ENCODE measurements at regions not wholly inside any gene's neighbourhood (a gene's known extent, or its start where the extent isn't known, plus 50 kb on each side); places are given as distances from the start of the nearest gene placed in this dataset.

DNA sequence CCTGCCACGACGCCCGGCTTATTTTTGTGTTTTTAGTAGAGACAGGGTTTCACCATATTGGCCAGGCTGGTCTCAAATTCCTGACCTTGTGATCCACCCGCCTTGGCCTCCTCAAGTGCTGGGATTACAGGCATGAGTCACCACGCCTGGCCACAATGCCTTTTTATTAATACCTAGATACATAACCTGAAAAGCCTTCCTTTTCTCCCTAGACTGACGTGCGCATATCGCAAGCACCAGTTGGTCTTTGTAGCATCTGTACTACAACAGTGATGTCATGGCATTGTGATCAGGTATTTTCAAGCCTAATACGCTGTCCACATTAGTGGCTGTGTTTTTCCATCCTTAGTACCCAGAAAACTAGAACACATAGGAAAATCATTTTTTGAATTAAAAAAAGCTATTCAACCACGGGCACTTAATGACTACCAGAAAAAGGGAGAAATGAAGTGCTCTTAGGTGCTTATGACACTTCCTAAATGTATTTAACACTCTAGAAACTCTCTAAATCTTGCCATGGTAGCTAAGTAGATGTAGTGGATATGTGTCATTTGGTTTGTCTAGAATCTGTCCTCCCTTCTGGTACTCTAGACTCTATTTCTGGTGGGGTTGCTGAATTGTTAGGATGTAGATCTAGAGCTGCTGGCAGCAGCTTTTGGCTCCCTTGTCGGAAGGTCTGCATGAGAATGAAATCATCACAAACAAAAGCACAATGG is 707.8 kb downstream of the STIM2 start:
- DNase-seq = no peak

DNA sequence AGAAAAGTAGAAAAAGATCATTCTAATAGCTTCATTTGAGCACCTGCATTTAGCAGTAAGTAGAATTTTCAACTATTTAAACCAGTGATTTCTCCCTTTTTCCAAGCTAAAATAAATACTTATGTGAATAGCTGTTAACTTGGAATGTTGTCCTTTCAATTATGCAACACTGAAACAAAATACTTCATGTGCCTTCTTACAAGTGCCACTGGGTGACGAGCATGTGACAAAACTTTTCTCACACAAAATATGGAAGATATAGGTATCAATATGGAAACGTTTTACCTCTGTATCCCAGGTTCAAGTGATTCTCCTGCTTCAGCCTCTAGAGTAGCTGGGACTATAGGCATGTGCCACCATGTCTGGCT is 708.3 kb downstream of the STIM2 start:
- no peak for DNase-seq

DNA sequence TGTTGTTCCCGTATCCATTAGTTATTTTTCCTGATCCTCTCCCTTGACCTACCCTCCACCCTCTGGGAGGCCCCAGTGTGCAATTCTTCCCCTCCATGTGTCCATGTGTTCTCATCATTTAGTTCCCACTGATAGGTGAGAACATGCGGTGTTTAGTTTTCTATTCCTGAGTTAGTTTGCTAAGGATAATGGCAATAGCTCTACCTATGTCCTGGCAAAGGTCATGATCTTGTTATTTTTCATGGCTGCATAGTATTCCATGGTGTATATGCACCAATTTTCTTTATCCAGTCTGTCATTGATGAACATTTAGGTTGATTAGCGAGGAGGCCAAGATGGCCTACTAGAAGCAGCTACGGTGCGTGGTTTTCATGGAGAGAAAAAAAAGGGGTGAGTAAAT is 714.1 kb downstream of the STIM2 start:
- no peak for DNase-seq

DNA sequence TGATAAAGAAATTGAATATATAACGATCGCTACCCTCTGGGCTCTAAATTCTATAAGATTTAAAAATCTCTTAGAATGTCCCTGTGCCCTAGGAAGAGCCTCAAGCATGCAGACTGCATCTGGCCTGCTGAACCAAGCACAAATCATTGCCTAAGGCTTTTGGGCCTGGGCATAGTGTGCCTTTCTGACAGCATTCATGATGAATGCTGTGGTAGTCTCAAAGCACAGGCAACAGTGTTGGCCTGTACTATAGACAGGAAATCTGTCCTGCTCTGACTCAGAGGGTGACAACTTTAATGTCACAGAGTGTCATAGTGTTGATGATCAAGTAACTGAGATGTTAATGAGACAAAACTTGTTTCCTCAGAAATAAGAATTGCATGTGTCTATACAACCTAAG is 717.3 kb downstream of the STIM2 start:
- DNase-seq = no peak

GRCh38 chr4:27592738-27593137 is 732.1 kb downstream of the STIM2 start:
- DNase-seq = no peak

DNA sequence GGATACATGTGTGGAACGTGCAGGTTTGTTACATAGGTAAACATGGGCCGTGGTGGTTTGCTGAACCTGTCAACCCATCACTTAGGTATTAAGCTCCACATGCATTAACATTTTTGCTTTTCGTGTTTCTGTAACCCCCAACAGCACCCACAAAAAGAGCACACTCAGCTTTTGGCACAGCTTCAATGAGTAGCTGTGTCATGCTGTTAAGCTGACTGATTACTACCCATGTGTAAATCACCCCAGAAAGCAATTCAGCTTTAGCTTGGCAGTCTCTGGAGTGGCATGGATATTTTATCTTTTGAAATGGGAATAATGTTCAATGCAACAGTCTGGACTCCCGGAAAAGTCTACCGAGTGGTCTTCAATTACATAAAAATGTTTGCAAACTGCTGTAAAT is 734.3 kb downstream of the STIM2 start:
- no peak for DNase-seq

DNA sequence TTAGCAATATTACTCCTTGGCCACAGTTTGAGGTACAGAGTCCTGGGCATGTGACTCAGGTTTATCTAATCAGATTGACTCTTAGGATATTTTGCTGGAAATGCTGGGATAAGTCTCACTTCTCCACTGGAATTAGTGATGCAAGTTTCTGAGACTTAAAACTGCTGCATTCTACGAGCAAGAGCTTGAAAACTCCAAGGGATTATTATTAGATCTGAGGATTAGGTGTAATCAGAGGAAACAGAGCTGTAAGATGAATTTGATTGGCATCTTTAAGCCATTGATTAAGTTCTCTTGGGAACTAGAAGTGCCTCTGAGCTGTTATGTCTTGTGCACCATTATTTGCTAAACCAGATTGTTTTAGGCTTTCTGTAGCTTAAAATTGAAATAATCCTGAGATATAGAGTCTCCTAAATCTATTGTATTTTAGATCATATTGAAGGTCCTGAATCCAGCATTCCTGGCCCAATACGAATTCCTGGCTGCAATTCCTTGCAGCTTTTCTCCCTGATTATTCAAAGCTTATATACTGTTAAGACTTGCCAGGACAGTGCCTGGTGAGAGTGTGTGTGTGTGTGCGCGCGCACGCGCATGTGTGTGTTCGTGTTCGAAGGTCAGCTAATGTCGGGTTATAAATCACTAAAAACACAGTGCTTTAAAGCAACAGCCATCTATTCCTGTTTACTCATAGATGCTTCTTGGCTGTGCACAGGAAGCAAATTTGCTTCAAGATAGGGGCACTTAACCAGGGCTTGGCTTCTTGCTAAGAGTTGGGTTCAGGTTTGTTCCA is 735.1 kb downstream of the STIM2 start:
- DNase-seq = no peak

DNA sequence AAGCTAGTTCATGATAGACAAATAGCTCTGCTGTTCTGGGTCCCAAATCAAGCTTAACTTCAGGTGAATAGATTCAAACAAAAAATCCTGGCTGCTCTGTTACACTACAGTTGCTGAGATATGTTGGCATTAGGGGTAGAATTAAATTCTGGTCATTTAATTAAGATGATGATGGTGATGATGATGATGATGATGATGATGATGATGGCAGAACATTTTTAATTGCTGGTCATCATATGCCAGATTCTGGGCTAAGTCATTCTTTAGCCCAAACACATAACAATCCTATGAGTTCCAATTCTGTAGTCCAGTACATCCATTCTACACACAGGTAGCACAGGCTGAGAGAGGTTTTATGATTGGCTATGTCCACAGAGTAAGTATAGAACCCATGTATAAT is 741.5 kb downstream of the STIM2 start:
- DNase-seq = no peak

GRCh38 chr4:27604692-27605091 is 744.1 kb downstream of the STIM2 start:
- no peak for DNase-seq

DNA sequence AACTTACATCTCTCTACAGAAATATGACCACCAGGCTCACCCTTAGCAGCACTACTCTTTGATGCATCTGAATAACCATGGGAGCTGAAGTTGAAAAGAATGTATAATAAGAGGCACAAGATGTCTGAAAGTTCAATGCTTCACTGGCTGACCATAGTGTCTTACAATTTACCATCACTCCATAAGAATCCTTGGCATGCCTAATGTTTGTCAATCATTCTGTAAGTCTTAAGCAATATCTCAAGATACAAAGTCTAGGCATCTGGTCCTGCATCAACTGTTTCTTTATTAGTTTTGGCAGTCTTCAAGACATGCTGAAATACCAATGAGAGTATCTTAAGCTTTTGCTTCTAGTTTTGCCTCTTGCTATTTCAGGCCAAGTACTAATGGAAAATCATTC is 755.5 kb downstream of the STIM2 start:
- DNase-seq = no peak

DNA sequence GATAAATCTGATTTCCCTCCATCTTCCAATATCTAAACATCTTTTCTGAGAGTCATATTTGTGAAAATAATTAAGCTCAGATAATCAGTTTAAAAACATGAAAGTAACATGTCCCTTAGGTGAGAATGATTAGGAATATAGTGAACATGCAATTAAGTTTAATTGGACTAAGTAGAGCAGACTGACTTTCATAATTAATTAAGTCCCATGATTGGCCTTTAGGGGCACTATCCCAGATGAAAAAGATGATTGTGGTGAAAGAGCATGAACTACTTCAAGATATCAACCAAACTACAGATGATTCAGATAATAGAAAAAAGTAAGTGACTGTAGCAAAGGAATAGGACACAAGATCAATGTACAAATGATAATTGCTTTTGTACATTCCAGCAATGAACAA is 758.8 kb downstream of the STIM2 start:
- DNase-seq = no peak

DNA sequence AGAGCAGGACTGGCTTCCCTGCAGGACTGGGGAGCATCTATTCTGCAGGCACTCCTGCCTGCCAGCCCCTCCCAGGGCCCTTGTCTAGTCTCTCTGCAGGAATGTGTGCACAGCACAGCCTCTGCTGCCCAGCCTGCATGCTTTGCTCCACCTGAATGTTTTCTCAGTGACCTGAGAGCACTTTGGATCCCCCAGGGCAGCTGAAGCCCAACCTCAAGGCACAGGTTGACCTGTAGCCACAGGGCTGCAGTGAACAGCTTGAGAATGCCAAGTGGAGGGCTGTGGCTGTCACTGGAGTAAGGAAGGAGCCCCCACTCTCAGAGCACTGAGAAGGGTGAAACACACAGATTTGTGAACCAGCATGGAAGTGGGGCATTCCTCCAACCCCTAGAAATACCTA is 760.2 kb downstream of the STIM2 start:
- DNase-seq = no peak

DNA sequence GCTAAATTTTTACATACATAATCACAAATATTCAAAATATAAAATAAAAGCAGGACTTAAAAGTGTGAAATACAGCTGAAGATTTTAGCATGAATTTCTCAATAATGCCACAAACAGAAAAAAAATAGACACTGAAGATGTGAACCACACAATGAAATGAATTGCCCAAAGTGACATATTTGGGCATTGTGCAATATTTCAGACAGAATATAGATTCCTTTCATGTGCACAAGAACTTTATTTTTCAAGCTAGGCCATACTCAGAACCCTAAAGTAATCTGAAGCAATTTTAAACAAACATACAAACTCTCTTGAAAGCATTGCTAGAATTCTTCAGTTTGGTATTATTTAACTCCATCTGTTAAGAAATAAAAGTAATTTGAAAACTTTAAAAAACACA is 764.1 kb downstream of the STIM2 start:
- DNase-seq = no peak

- no peak for DNase-seq
These were observed 768.0 kb downstream of the STIM2 start for GRCh38 chr4:27628609-27629008.

- no peak for DNase-seq
These were observed 769.0 kb downstream of the STIM2 start for GRCh38 chr4:27629532-27630225.

DNA sequence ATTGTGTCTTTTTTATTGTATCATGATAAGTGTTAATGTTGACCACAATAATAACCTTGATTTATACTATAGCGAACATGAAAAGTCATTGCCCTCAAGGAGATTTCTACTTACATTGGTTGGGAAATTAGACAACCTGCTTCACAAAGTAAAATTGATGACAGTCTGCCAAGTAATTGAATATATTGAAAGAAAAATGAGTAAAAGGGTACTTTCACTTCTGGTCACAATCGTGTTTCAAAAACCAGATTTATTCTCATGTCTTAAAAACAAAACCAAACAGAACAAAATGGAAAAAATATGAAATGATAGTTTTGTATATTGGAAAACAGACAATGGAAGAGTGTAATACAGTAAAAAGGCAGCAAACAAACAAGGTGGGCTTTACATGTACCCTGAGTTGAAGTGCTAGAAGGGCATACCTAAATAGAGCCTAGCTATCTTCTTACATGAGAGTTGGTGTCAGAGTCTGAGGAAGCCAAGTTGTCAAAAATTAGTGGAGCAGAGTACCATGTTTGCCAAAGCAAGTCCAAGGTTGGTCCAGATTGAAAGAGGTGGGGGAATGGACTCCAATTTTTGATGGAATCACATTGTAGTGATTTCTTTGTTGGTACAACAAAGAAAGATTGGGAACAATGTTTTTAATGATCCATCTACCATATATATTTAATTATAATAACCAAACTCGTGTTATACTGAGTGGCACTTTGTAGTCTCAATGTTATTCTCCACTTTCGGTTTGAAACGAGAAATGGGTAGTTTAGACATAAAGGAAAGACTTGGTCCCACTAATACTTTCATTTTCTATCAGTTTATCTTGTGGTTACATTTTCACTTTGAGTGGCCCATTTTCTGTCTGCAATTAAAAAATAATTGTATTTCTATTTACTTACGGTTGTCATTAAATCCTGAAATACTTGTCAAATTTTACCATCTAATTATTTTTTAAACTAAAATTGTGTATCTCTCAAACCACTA is 775.6 kb downstream of the STIM2 start:
- DNase-seq = no peak

GRCh38 chr4:27638163-27638915 is 777.7 kb downstream of the STIM2 start:
- no peak for DNase-seq

DNA sequence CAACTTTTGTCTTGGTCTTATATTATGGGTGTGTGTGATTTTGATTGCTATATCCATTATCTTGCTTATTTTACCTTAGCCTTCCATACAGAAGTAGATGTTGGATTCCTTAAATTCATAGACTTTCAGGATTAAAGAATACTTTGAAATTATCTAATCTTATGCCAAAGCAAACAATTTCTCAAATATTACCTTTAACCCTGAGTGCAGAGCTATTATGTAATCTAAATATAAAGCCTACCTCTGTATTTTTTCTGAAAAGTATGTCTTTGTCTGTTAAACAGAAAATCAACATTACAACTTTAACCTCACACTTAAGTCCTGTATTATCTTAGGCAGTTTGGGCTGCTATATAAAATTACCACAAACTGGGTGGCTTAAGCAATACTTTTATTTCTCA is 782.5 kb downstream of the STIM2 start:
- no peak for DNase-seq

DNA sequence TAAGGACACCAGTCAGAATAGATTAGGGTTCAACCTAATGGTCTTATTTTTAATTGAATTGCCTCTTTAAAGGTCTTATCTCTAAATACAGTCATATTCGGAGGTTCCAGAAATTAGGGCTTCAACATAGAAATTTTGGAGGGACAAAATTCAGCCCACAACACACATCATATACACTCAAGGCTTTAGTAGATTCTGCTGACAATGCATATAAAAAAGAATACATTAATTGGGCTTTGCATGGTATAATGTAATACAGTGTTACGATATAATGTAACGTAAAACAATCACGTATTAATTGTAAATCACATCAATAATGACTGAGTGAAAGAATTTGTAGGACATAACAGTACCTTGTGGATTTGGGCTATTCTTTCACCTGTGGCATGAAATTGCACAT is 787.8 kb downstream of the STIM2 start:
- no peak for DNase-seq

DNA sequence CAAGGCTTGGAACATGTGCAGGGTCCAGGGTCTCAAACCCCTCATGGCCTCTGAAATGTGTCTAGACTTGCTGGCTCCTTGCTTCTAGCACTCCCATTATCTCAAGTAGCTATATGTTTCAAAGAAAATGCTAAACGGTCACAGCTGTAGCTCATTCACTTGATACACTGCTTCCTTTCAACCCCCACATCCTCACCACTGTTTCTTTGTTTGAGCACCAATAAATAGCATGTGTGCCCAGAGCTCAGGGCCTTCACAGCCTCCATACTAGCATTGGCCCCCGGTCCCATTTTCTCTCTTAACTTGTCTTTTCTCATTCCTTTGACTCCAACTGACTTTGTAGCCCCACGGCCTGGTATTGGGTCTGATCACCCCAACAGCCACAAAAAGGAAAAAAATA is 801.8 kb downstream of the STIM2 start:
- no peak for DNase-seq

DNA sequence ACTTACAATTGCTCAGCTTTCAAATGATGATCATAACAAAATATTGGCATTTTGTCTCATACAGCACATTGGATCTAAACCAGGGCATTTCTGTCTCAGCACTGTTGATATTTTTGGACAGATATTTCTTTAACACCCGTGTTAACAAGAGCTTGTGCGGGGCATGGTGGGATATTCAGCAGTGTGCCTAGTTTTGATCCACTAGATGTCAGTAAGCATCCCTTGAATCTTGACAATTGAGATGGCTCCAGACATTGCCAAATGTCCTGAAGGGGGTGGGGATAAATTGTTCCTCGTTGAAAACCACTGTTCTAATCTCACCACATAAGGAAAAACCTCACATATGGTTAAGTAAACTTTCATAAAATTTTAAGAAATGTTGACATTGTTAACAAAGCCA is 806.3 kb downstream of the STIM2 start:
- no peak for DNase-seq

GRCh38 chr4:27668001-27668400 is 807.4 kb downstream of the STIM2 start:
- no peak for DNase-seq

Data from stimulated activated CD4-positive, alpha-beta T cell treated with anti-CD3 and anti-CD28 coated beads, Interleukin-2, amount 100 ng/mL, for 24 hours (primary cell).